ES-I3 (cell line): ENCODE measurements at regions not wholly inside any gene's neighbourhood (a gene's known extent, or its start where the extent isn't known, plus 50 kb on each side); places are given as distances from the start of the nearest gene placed in this dataset.
A peak's percentile ranks its signal among the peaks of the same experiment; 100 is the strongest.
"Not testable (repeated sequence)": the region's sequence is repeated elsewhere in the genome, so short reads cannot be mapped to it uniquely, and the experiment has no call there.

Experiments used
- H3K36me3 ChIP-seq: 2 replicates; pipeline ENCODE4 v1.6.1; 2013; ENCODE audit warnings: mild to moderate bottlenecking, low read length, control low read depth, moderate library complexity; ENCODE audit not compliant: insufficient read depth
- H3K4me1 ChIP-seq: 2 replicates; pipeline ENCODE4 v1.6.1; 2013; ENCODE audit warnings: mild to moderate bottlenecking, control low read depth, low read length; ENCODE audit not compliant: insufficient read depth
- H3K9ac ChIP-seq: 2 replicates; pipeline ENCODE4 v1.6.1; 2013; ENCODE audit warnings: low read depth, mild to moderate bottlenecking, low read length, moderate library complexity
- H3K9me3 ChIP-seq: 2 replicates; pipeline ENCODE4 v1.6.1; 2013; ENCODE audit warnings: mild to moderate bottlenecking, low read length, moderate library complexity; ENCODE audit not compliant: control insufficient read depth, insufficient read depth

DNA sequence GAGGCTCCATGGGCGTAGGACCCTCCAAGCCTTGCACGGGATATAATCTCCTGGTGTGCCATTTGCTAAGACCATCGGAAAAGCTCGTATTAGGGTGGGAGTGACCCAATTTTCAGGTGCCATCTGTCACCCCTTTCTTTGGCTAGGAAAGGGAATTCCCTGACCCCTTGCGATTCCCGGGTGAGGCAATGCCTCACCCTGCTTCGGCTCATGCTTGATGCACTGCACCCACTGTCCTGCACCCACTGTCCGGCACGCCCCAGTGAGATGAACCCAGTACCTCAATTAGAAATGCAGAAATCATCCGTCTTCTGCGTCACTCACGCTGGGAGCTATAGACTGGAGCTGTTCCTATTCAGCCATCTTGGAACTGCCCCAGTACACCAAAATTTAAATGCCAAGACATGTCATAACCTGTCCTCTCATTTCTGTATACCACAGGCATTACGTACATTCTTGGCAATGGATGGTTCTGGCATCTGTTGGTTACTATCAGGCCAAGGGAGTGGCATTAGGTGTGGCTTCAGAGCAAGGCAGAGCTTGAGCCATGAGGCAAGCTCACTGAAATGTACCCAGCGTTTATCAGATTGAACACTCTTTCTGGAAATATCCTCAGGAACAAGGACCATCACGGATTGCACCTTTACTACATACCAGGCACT lies 95.4 kb upstream of the GALNT18 start:
- Histone ChIP-seq H3K4me1 (no peaks in the 10 kb centered on the region), H3K9me3 (peaks cover 5% of the 10 kb centered on the region; the same call in 1 of the 2 replicates), H3K36me3 (no peaks in the 10 kb centered on the region), H3K9ac (no peak overlapping the region)

GRCh38 chr11:11715075-11715474 lies 93.3 kb upstream of the GALNT18 start:
- H3K9ac ChIP-seq, H3K9me3 ChIP-seq, H3K36me3 ChIP-seq, H3K4me1 ChIP-seq: not testable (repeated sequence)

GRCh38 chr11:11710556-11710955 lies 88.8 kb upstream of the GALNT18 start:
- Histone ChIP-seq H3K4me1 (0 out of 2 replicates have a peak, but pooled peaks cover 4% of the 10 kb centered on the region), H3K9me3 (no peaks in the 10 kb centered on the region), H3K36me3 (no peaks in the 10 kb centered on the region), H3K9ac (no peak overlapping the region)

- Histone ChIP-seq H3K9ac (no peak overlapping the region), H3K4me1 (0 out of 2 replicates have a peak, but pooled peaks cover 4% of the 10 kb centered on the region), H3K36me3 (no peaks in the 10 kb centered on the region), H3K9me3 (no peaks in the 10 kb centered on the region)
Measured at GRCh38 chr11:11709447-11710239, 87.8 kb upstream of the GALNT18 start.

DNA sequence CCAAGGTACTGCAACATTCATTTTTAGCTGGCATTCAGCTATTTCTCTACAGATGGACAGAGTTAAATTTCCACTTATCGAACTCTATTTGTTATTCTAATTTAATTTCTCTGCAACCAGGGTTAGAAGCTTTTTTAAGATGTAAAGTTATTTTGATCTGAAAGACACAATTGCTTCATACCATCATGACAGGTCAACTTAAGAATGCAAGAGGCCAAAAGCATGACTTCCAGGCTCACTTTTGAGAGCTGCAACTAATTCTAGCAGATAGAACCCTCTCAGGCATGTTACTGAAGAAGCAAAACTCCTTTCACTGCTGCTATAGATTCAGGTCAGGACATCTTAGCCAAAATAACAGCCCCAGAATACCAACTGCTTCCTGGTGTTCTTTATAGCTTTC lies 86.5 kb upstream of the GALNT18 start:
- H3K9me3 ChIP-seq, result no peaks in the 10 kb centered on the region
- no peaks in the 10 kb centered on the region for H3K36me3 ChIP-seq
- H3K4me1 ChIP-seq, result 0 out of 2 replicates have a peak, but pooled peaks cover 4% of the 10 kb centered on the region
- no peak overlapping the region for H3K9ac ChIP-seq

DNA sequence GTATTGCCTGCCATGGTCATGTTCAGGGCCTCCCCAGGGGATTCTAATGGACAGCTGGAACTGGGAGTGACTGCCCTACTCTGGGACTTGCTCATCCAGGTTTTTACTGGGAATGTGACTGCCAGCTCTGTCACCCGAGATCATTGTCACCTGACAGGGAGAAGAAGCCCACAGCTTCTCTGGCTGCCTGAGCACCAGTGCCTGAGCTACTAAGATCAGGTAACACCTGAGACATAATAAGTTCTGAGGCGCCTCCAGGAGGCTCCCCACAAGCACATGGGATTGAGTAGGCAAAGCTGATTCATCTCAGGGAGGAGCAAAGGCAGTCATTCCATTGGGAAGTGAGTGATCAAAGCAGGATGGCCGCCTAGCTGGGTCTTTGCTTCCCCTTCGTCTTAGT lies 84.2 kb upstream of the GALNT18 start:
- no peaks in the 10 kb centered on the region for H3K36me3 ChIP-seq
- H3K9me3 ChIP-seq, result no peaks in the 10 kb centered on the region
- 0 out of 2 replicates have a peak, but pooled peaks cover 4% of the 10 kb centered on the region for H3K4me1 ChIP-seq
- no peak overlapping the region for H3K9ac ChIP-seq

GRCh38 chr11:11703885-11704284 lies 82.1 kb upstream of the GALNT18 start:
- 0 out of 2 replicates have a peak, but pooled peaks cover 4% of the 10 kb centered on the region for H3K4me1 ChIP-seq
- no peak overlapping the region for H3K9ac ChIP-seq
- H3K9me3 ChIP-seq, result no peaks in the 10 kb centered on the region
- no peaks in the 10 kb centered on the region for H3K36me3 ChIP-seq

DNA sequence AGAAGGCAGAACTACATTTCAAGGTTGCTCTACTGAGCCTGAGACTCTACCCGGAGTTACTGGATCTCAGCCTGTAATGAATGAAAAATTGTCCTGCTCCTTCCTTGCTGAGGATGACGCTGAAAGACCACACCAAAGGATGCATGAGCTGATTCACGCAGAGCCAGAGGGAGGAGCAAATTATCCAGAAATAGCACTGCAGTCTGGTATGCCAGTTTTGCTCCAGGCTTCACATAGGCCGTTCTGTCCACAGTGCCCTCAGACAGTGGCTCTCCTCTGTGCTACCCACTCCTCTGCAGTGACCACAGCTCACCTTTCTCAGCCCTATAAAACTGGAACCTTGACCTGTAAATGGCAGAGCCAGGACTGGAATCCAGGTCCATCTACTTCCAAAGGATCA lies 79.3 kb upstream of the GALNT18 start:
- no peaks in the 10 kb centered on the region for H3K36me3 ChIP-seq
- H3K9me3 ChIP-seq, result no peaks in the 10 kb centered on the region
- H3K4me1 ChIP-seq, result no peaks in the 10 kb centered on the region
- H3K9ac ChIP-seq, result no peak overlapping the region

DNA sequence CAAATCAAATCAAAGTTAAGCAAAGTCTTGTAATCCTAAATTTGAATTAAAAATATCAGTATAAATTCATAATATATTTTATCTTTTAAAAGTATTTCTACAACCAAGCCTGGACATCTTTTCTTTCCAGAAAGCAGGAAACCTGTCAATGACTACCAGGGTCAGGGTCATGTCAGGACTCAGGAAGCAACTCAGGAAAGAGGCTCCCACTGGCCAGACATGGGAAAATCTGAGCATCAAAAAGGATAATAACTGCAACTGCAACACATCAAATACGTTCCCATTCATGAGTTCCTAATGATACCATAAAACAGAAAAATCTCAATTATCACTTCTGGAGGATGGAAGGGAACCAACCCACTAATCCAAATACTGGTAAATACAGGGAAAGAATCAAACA lies 76.0 kb upstream of the GALNT18 start:
- Histone ChIP-seq H3K9me3 (no peaks in the 10 kb centered on the region), H3K4me1 (no peaks in the 10 kb centered on the region), H3K36me3 (no peaks in the 10 kb centered on the region), H3K9ac (no peak overlapping the region)

GRCh38 chr11:11691296-11692151 lies 69.7 kb upstream of the GALNT18 start:
- Histone ChIP-seq H3K9ac (peak overlapping the region; percentile 2; the same call in 1 of the 2 replicates), H3K9me3 (no peaks in the 10 kb centered on the region), H3K36me3 (no peaks in the 10 kb centered on the region), H3K4me1 (peaks cover 3% of the 10 kb centered on the region; the same call in 1 of the 2 replicates)

DNA sequence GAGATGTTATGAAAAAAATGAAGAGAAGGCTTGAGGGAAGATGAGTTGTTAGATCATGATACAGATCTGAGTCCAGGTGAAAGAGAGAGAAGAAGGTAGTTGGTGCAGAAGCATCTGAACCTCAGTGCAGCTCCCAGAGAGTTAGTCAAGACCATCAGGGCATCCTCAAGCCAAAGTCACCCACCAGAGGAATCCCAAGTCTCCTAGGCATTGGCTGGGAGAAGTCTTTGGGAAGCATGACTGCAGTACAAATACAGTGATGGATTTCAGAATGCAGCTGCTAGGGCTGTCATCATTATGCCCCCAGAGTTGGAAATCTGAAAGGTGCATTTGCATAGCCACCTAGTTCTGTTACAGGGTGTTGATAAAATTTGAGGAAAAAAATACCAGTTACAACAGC lies 59.7 kb upstream of the GALNT18 start:
- Histone ChIP-seq H3K9me3 (no peaks in the 10 kb centered on the region), H3K9ac (no peak overlapping the region), H3K4me1 (no peaks in the 10 kb centered on the region), H3K36me3 (no peaks in the 10 kb centered on the region)

DNA sequence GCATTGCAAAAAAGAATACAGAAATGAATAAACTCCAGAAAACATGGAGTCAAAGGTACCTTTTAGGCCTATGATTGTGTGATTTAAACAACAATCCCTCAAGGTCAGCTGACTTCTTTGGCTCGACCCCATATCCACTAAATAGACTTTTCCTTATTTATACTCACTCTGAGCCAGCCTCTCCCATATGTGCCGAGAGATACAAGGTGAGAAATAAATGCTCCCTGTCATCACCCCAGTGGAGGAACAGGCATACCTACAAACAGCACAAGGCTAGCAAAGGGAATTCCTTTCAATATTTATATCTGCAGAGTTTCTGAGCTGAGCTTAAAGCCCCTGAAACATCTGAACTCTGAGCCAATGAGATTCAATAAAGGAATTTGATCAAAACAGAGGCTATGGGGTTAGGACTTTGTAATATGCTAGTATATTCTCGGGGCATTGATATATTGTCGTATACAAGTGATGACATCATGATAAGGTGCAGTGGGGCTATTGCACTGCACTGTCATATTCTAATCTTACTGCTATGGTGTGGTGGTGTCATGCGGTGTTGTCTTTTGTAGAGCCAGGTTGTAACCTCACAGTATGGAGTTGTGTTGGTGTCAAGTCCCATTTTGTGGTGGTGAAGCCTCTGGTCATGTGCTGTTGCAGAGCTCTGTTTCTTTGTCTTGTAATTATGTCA lies 56.0 kb upstream of the GALNT18 start:
- H3K9ac ChIP-seq, result no peak overlapping the region
- no peaks in the 10 kb centered on the region for H3K36me3 ChIP-seq
- no peaks in the 10 kb centered on the region; the same call in 1 of the 2 replicates for H3K4me1 ChIP-seq
- no peaks in the 10 kb centered on the region for H3K9me3 ChIP-seq

- Histone ChIP-seq H3K9me3 (no peaks in the 10 kb centered on the region), H3K36me3 (no peaks in the 10 kb centered on the region), H3K9ac (no peak overlapping the region), H3K4me1 (no peaks in the 10 kb centered on the region; the same call in 1 of the 2 replicates)
Measured at GRCh38 chr11:11675671-11676181, 53.9 kb upstream of the GALNT18 start.

DNA sequence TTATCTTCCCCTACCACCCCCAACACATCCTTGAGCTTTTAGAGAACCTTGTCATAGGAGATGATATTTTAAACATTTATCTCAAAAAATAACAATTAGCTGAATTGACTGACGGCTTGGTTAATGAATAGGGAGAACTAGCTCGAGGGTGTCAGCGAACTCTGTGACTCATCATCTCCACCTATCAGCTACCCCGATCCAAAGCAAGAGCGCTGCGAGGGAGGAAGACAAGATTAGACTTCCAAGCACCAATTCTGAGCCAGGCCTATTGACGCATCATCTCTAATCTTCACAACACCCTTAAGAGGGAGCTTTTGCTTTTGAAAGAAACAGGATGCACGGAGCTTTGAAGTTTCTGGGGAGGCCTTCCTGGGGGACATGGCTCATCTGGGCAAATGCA lies 51.0 kb upstream of the GALNT18 start:
- H3K9me3 ChIP-seq, result no peaks in the 10 kb centered on the region
- no peak overlapping the region for H3K9ac ChIP-seq
- H3K36me3 ChIP-seq, result no peaks in the 10 kb centered on the region
- H3K4me1 ChIP-seq, result peaks cover 7% of the 10 kb centered on the region
